Activated CD8-positive, alpha-beta memory T cell treated with anti-CD3 and anti-CD28 coated beads, Interleukin-2, amount 10 ng/mL, durations not matched to agents 7 days and 5 days (primary cell): ENCODE measurements at regions not wholly inside any gene's neighbourhood (a gene's known extent, or its start where the extent isn't known, plus 50 kb on each side); places are given as distances from the start of the nearest gene placed in this dataset.

Source experiments
- ATAC-seq: fragments of 150-1000 bp; cut with Tn5 transposase; one replicate; pipeline ENCODE4 v1.10.0; 2021; ENCODE audit warnings: moderate library complexity
- CTCF ChIA-PET: fragments of 350-600 bp; sonication (Branson Sonifier 250); formaldehyde crosslinking; loops from one replicate; lab custom pipeline; 2021; ENCODE audit warnings: antibody characterized with exemption; lab: Charles Lee
- DNase-seq: peaks from one replicate; pipeline ENCODE4 v3.0.0-alpha.2; 2020
- H3K27ac Mint-ChIP-seq: one replicate; pipeline ENCODE4 v1.8.0; 2021; ENCODE audit warnings: mild to moderate bottlenecking, mixed read lengths
- H3K27me3 Mint-ChIP-seq: one replicate; pipeline ENCODE4 v1.8.0; 2021; ENCODE audit warnings: mixed read lengths
- H3K36me3 Mint-ChIP-seq: one replicate; pipeline ENCODE4 v1.8.0; 2021; ENCODE audit warnings: mild to moderate bottlenecking, mixed read lengths
- H3K4me1 Mint-ChIP-seq: one replicate; pipeline ENCODE4 v1.8.0; 2021; ENCODE audit warnings: mixed read lengths
- H3K4me3 Mint-ChIP-seq: one replicate; pipeline ENCODE4 v1.8.0; 2021; ENCODE audit warnings: mild to moderate bottlenecking, moderate library complexity, mixed read lengths
- H3K9me3 Mint-ChIP-seq: one replicate; pipeline ENCODE4 v1.8.0; 2022; ENCODE audit warnings: low read depth, mixed read lengths

- DNase-seq, result no peak
- Mint-ChIP-seq H3K9me3 (peaks cover 11% of the 10 kb centered on the region), H3K36me3 (peaks cover 19% of the 10 kb centered on the region), H3K27ac (no peak overlapping the region), H3K4me1 (peaks cover 38% of the 10 kb centered on the region), H3K4me3 (no peak overlapping the region), H3K27me3 (no peaks in the 10 kb centered on the region)
- no peak for ATAC-seq
- CTCF ChIA-PET, result interaction anchor here (0.6 kb wide), 1 partner anchor 85 kb away, joined by 5 read pairs; no protein-coding TSS in a partner anchor
These were observed 55.7 kb downstream of the CXCR4 start for GRCh38 chr2:136062066-136062837.

DNA sequence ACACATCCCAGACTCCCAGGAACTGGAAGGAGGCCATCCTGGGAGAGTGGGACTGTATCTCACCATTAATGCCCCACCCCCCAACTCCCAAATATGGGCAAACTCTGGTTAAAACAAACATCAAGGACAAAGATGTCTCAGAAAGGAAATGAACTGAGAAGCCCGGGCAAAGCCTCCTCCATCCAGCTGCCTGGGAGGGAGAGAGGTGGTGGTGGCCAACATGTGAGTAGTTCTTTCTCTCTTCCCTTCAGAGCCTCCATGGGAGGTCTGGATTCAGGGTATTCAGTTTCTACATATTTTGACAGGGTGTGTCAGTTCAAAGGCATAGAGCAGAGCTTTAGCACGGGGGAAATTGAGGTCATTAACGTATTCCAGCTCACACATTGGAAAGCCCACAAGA lies 57.5 kb downstream of the CXCR4 start:
- no peak overlapping the region for H3K4me3 Mint-ChIP-seq
- no peaks in the 10 kb centered on the region for H3K27me3 Mint-ChIP-seq
- peaks cover 20% of the 10 kb centered on the region for H3K36me3 Mint-ChIP-seq
- no peak overlapping the region for H3K27ac Mint-ChIP-seq
- CTCF ChIA-PET, result no interaction called here
- no peak for ATAC-seq
- DNase-seq, result no peak
- peaks cover 45% of the 10 kb centered on the region for H3K4me1 Mint-ChIP-seq
- peaks cover 11% of the 10 kb centered on the region for H3K9me3 Mint-ChIP-seq

GRCh38 chr2:136059036-136059472 lies 58.9 kb downstream of the CXCR4 start:
- Mint-ChIP-seq H3K27me3 (no peaks in the 10 kb centered on the region), H3K4me1 (peaks cover 49% of the 10 kb centered on the region), H3K27ac (peak overlapping the region; percentile 17), H3K9me3 (peaks cover 11% of the 10 kb centered on the region), H3K36me3 (peaks cover 20% of the 10 kb centered on the region), H3K4me3 (no peak overlapping the region)
- CTCF ChIA-PET, result interaction anchor here (0.7 to 1.3 kb wide), 5 partner anchors 9 to 321 kb away, joined by 3 to 4 read pairs (median 3); no protein-coding TSS in a partner anchor
- DNase-seq (no peak), ATAC-seq (no peak)

- H3K4me1 Mint-ChIP-seq, result peaks cover 53% of the 10 kb centered on the region
- ATAC-seq (no peak), DNase-seq (no peak)
- H3K9me3 Mint-ChIP-seq, result peaks cover 7% of the 10 kb centered on the region
- H3K4me3 Mint-ChIP-seq, result no peak overlapping the region
- CTCF ChIA-PET, result interaction anchor here (1.3 to 2.4 kb wide), 3 partner anchors 8 to 326 kb away, joined by 3 to 10 read pairs (median 3); no protein-coding TSS in a partner anchor
- no peaks in the 10 kb centered on the region for H3K27me3 Mint-ChIP-seq
- H3K36me3 Mint-ChIP-seq, result peaks cover 16% of the 10 kb centered on the region
- peak overlapping the region; percentile 73 for H3K27ac Mint-ChIP-seq
These were observed 59.7 kb downstream of the CXCR4 start for GRCh38 chr2:136058262-136058661.

DNA sequence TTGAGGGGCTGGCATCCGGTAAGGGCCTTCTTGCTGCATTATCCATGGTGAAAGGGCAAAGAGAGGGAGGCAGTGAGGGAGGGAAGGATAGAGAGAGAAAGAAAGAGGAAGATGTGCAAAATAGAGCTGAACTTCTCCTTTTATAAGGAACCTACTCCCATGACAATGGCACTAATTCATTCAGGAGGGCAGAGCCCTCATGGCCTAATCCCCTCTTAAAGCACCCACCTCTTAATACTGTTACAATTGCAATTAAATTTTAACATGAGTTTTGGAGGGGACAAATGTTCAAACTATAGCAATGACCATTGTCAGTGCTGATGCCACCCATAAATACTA lies 60.2 kb downstream of the CXCR4 start:
- H3K4me3 Mint-ChIP-seq, result peak overlapping the region; percentile 40
- ATAC-seq, result no peak
- no peaks in the 10 kb centered on the region for H3K27me3 Mint-ChIP-seq
- peaks cover 7% of the 10 kb centered on the region for H3K9me3 Mint-ChIP-seq
- CTCF ChIA-PET, result interaction anchor here (1.3 to 2.4 kb wide), 3 partner anchors 10 to 326 kb away, joined by 3 to 10 read pairs (median 4); no protein-coding TSS in a partner anchor
- peaks cover 16% of the 10 kb centered on the region for H3K36me3 Mint-ChIP-seq
- peak overlapping the region; percentile 94 for H3K27ac Mint-ChIP-seq
- H3K4me1 Mint-ChIP-seq, result peaks cover 56% of the 10 kb centered on the region
- no peak for DNase-seq

GRCh38 chr2:136057023-136057801 lies 60.7 kb downstream of the CXCR4 start:
- H3K27me3 Mint-ChIP-seq, result no peaks in the 10 kb centered on the region
- peak overlapping the region; percentile 94 for H3K27ac Mint-ChIP-seq
- H3K4me3 Mint-ChIP-seq, result peak overlapping the region; percentile 40
- peaks cover 2% of the 10 kb centered on the region for H3K9me3 Mint-ChIP-seq
- H3K4me1 Mint-ChIP-seq, result peaks cover 61% of the 10 kb centered on the region
- CTCF ChIA-PET, result interaction anchor here (0.9 to 2.4 kb wide), 7 partner anchors 10 to 327 kb away, joined by 3 to 10 read pairs (median 4); no protein-coding TSS in a partner anchor
- peaks cover 15% of the 10 kb centered on the region for H3K36me3 Mint-ChIP-seq
- ATAC-seq (peak; percentile 45), DNase-seq (peak; percentile 51)

GRCh38 chr2:136055929-136056688 lies 61.8 kb downstream of the CXCR4 start:
- Mint-ChIP-seq H3K27me3 (no peaks in the 10 kb centered on the region), H3K27ac (peak overlapping the region; percentile 94), H3K4me3 (peak overlapping the region; percentile 31), H3K4me1 (peaks cover 72% of the 10 kb centered on the region), H3K9me3 (no peaks in the 10 kb centered on the region), H3K36me3 (peaks cover 7% of the 10 kb centered on the region)
- ATAC-seq, result peak; percentile 63
- CTCF ChIA-PET, result interaction anchor here (0.6 to 2.4 kb wide), 9 partner anchors 9 to 328 kb away, joined by 3 to 10 read pairs (median 3); no protein-coding TSS in a partner anchor
- peak; percentile 62 for DNase-seq

GRCh38 chr2:136054856-136055255 lies 63.1 kb downstream of the CXCR4 start:
- Mint-ChIP-seq H3K4me3 (no peak overlapping the region), H3K9me3 (no peaks in the 10 kb centered on the region), H3K27ac (peak overlapping the region; percentile 87), H3K36me3 (peaks cover 7% of the 10 kb centered on the region), H3K27me3 (no peaks in the 10 kb centered on the region), H3K4me1 (peaks cover 85% of the 10 kb centered on the region)
- no peak for DNase-seq
- CTCF ChIA-PET, result no interaction called here
- ATAC-seq, result no peak

DNA sequence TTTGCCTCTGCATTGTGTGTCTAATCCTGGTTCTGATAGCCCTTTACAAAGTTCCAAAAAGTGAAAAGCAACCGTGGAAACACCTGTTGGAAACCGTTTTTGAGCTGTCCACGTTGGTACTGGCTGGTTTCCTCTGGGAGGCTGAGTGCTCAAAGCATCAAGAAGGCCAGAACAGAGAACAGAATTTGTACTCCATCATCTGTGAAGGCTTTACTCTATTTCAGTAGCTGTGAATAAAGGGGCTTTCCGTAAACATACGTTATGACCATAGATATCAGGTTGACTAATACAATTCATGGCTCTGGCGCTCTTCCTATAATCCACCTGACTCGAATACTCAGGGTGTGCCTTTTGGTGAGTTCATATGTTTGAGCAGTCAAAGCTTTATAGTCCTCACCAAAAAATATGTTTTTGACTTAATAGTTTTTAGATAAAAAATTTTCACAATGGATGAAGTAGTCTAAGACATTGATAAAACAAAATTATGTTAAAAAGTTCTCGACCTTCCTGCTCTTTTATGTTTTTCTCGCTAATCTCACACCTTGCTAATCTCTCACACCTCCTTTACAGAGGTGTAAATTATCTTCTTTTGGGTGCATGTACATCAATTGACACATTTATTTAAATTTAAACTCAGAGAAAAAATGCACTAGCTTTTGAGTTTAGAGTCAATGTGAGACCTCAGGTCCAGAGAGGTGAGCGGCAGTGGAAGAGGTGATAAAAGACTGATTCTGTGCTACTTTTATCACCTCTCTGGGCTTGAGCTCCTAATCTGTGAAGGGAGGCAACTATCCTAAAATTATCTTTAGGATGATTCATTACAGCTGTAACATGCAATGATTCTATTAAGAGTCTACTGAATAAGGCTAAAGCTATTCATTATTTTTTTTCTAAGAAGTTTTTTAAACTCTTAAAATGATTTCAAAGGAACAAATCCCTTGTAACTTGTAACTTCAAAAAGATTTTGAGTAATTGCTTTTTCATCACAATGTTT lies 65.3 kb downstream of the CXCR4 start:
- peak; percentile 12 for ATAC-seq
- no peak for DNase-seq
- H3K4me3 Mint-ChIP-seq, result peak overlapping the region; percentile 50

DNA sequence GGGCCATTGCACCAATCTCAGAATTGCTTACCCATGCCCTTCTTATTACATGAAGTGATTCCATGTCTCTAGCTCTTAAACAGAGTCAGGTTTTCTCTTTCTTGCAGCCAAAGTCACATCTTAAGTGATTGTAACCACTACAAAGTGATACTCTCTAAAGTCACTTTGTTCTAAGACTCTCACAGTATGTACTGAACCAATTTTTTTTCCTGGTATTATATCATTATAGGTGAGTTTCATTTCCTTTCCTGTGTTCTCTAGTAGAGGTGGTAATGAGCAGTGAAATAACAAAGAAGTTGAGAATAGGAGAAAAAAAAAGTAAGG lies 66.3 kb upstream of the DARS1 start:
- Mint-ChIP-seq H3K9me3 (no peaks in the 10 kb centered on the region), H3K4me1 (peaks cover 84% of the 10 kb centered on the region), H3K27ac (peak overlapping the region; percentile 94), H3K36me3 (peaks cover 12% of the 10 kb centered on the region), H3K27me3 (no peaks in the 10 kb centered on the region), H3K4me3 (peak overlapping the region; percentile 50)
- DNase-seq, result no peak
- CTCF ChIA-PET, result interaction anchor here (1.3 kb wide), 1 partner anchor 66 kb away, joined by 4 read pairs; the partner anchor contains the start of gene DARS1
- ATAC-seq, result peak; percentile 1

More for the DNA sequence above, 65.3 kb downstream of the CXCR4 start:
- no peaks in the 10 kb centered on the region for H3K27me3 Mint-ChIP-seq
- peak overlapping the region; percentile 94 for H3K27ac Mint-ChIP-seq
- H3K36me3 Mint-ChIP-seq, result peaks cover 12% of the 10 kb centered on the region
- no peaks in the 10 kb centered on the region for H3K9me3 Mint-ChIP-seq
- CTCF ChIA-PET, result interaction anchor here (0.9 to 1.6 kb wide), 10 partner anchors 9 to 328 kb away, joined by 3 to 7 read pairs (median 4); partner anchors contain the start of gene DARS1
- H3K4me1 Mint-ChIP-seq, result peaks cover 88% of the 10 kb centered on the region

- Mint-ChIP-seq H3K27me3 (no peaks in the 10 kb centered on the region), H3K36me3 (peaks cover 16% of the 10 kb centered on the region), H3K4me1 (peaks cover 86% of the 10 kb centered on the region), H3K9me3 (peaks cover 4% of the 10 kb centered on the region), H3K4me3 (peak overlapping the region; percentile 50), H3K27ac (peak overlapping the region; percentile 94)
- DNase-seq (peak; percentile 55), ATAC-seq (peak; percentile 55)
- CTCF ChIA-PET, result interaction anchor here (0.8 to 2.5 kb wide), 4 partner anchors 17 to 68 kb away, joined by 3 to 5 read pairs (median 4); no protein-coding TSS in a partner anchor
These were observed 65.7 kb upstream of the DARS1 start for GRCh38 chr2:136051001-136051724.
